Thoracic aorta (tissue), 2 donors: ENCODE measurements at regions not wholly inside any gene's neighbourhood (a gene's known extent, or its start where the extent isn't known, plus 50 kb on each side); places are given as distances from the start of the nearest gene placed in this dataset.

Source experiments
- ATAC-seq: fragments of 150-250 bp; one replicate; pipeline ENCODE4 v1.8.0; 2017; ENCODE audit warnings: low read depth; ENCODE audit not compliant: insufficient number of reproducible peaks, low FRiP score
- DNase-seq: peaks from one replicate; pipeline ENCODE4 v3.0.0-alpha.2; 2020; ENCODE audit warnings: low spot score
- H3K27ac ChIP-seq, 2 donors: fragments of 200-600 bp; sonication (generic); 1 replicate in 1 of 2; 2 replicates in 1 of 2; pipeline ENCODE4 v1.5.1; 2016; ENCODE audit warnings: mild to moderate bottlenecking in 2 of 2, moderate library complexity in 2 of 2
- H3K27me3 ChIP-seq: fragments of 200-600 bp; sonication (generic); replicated peaks from 2 replicates; pipeline ENCODE4 v1.6.0; 2016; ENCODE audit warnings: mild to moderate bottlenecking; ENCODE audit not compliant: insufficient read depth
- H3K36me3 ChIP-seq: fragments of 200-600 bp; sonication (generic); one replicate; pipeline ENCODE4 v1.5.1; 2016
- H3K4me1 ChIP-seq, 2 donors: fragments of 200-600 bp; sonication (generic); 1 replicate in 1 of 2; 2 replicates in 1 of 2; pipeline versions ENCODE4 v1.5.1 to v1.6.0; 2016; ENCODE audit warnings: low read depth in 2 of 2, mild to moderate bottlenecking in 1 of 2; ENCODE audit not compliant: control insufficient read depth in 1 of 2
- H3K4me3 ChIP-seq: fragments of 200-600 bp; sonication (generic); 2 replicates; pipeline ENCODE4 v1.5.1; 2016; ENCODE audit warnings: mild to moderate bottlenecking
- H3K9me3 ChIP-seq: fragments of 200-600 bp; sonication (generic); 2 replicates; pipeline ENCODE4 v1.5.1; 2016
- TF ChIP-seq, protein P1 (sequence below): fragments of 200-600 bp; sonication (generic); IDR thresholded peaks from one replicate; pipeline ENCODE4 v1.5.1; 2019; ENCODE audit warnings: antibody characterized with exemption

DNA sequence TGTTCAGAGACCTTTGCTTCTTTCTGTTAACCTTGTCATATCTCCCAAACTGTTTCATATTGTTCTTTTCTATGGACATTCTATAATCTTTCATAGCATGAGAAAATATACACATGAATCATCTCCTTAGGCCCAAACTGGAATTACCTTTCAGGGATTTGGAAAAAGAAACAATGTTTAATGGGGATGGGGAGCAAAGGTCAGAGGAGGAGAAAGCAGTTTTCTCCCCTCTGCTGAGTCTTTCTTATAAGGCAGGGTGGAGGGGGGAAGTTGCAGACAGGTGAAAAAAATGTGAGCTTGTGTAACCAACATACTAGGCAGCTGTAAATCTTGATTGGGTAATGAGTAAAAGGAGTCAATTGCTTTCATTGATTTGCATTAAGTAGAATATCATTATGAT, 164.1 kb downstream of the BRINP2 start:
- H3K9me3 ChIP-seq: no peaks in the 10 kb centered on the region
- H3K27ac ChIP-seq: no peak overlapping the region
- H3K27me3 ChIP-seq: no peaks in the 10 kb centered on the region
- ATAC-seq: no peak
- no peak for DNase-seq
- H3K4me1 ChIP-seq: no peaks in the 10 kb centered on the region
- H3K36me3 ChIP-seq: no peaks in the 10 kb centered on the region
- H3K4me3 ChIP-seq: no peak overlapping the region
- TF ChIP-seq, protein P1, sequence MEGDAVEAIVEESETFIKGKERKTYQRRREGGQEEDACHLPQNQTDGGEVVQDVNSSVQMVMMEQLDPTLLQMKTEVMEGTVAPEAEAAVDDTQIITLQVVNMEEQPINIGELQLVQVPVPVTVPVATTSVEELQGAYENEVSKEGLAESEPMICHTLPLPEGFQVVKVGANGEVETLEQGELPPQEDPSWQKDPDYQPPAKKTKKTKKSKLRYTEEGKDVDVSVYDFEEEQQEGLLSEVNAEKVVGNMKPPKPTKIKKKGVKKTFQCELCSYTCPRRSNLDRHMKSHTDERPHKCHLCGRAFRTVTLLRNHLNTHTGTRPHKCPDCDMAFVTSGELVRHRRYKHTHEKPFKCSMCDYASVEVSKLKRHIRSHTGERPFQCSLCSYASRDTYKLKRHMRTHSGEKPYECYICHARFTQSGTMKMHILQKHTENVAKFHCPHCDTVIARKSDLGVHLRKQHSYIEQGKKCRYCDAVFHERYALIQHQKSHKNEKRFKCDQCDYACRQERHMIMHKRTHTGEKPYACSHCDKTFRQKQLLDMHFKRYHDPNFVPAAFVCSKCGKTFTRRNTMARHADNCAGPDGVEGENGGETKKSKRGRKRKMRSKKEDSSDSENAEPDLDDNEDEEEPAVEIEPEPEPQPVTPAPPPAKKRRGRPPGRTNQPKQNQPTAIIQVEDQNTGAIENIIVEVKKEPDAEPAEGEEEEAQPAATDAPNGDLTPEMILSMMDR: no peak

DNA sequence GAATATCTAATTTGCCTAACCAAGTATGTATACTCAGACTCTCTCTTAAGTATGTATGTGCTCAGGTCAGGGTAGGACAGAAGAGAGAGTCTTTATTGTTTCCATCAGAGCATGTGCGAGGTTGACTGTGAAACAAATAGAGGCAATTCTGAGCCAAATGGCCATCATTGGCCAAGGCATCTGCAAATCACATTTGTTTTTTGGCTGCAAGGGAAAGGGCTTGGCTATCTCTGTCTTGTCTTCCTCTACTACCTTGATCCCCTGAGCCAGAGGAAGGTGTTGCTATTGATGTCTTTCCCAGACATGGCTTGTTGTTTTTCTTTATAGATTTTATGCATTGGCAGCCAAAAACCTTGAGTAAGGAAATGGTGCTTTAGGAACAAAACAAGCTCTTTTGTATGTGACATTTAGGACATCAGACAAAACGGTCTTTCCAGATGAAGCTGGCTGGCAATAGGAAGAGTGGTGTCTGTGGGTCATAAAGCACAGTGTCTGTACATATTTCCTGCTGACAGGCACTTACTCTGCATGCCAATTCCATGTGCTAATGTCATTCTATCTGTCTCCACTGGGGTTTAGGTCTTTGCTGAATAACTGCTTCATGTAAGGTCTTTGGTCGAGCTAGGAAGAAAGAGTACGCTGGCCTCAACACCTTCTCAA, 163.3 kb downstream of the BRINP2 start:
- no peaks in the 10 kb centered on the region for H3K9me3 ChIP-seq
- no peak overlapping the region for H3K4me3 ChIP-seq
- no peaks in the 10 kb centered on the region for H3K4me1 ChIP-seq
- ATAC-seq: no peak
- no peak for DNase-seq
- no peak overlapping the region for H3K27ac ChIP-seq
- H3K36me3 ChIP-seq: no peaks in the 10 kb centered on the region
- TF ChIP-seq, protein P1: no peak
- H3K27me3 ChIP-seq: no peaks in the 10 kb centered on the region
